Calu3 (cell line): ENCODE measurements at regions not wholly inside any gene's neighbourhood (a gene's known extent, or its start where the extent isn't known, plus 50 kb on each side); places are given as distances from the start of the nearest gene placed in this dataset.

Source experiments
- BruUV-seq: library from RNA; stranded (reverse); fragments of 400-500 nt; replicated peaks from 2 replicates; lab custom pipeline; 2021; lab: Mats Ljungman, UMichigan
- CTCF ChIA-PET: fragments of 300-600 bp; sonication (Branson Sonifier 250); formaldehyde crosslinking; loops from one replicate; lab custom pipeline; 2022; ENCODE audit warnings: antibody characterized with exemption; lab: Charles Lee
- DNase-seq: peaks from one replicate; pipeline ENCODE4 v3.0.0; 2022
- H3K27ac Mint-ChIP-seq: one replicate; pipeline ENCODE4 v1.8.0; 2022; ENCODE audit warnings: mixed read lengths; ENCODE audit not compliant: unreplicated experiment
- H3K27me3 Mint-ChIP-seq: one replicate; pipeline ENCODE4 v1.8.0; 2022; ENCODE audit warnings: mixed read lengths; ENCODE audit not compliant: unreplicated experiment
- H3K36me3 Mint-ChIP-seq: one replicate; pipeline ENCODE4 v1.8.0; 2022; ENCODE audit warnings: mild to moderate bottlenecking, moderate library complexity, mixed read lengths; ENCODE audit not compliant: insufficient read depth, unreplicated experiment
- H3K4me1 Mint-ChIP-seq: one replicate; pipeline ENCODE4 v1.8.0; 2022; ENCODE audit warnings: mild to moderate bottlenecking, low read depth, mixed read lengths; ENCODE audit not compliant: unreplicated experiment
- H3K4me3 Mint-ChIP-seq: one replicate; pipeline ENCODE4 v1.8.0; 2022; ENCODE audit warnings: mild to moderate bottlenecking, low read depth, moderate library complexity, mixed read lengths; ENCODE audit not compliant: unreplicated experiment
- H3K9me3 Mint-ChIP-seq: one replicate; pipeline ENCODE4 v1.8.0; 2022; ENCODE audit warnings: low read depth, mixed read lengths; ENCODE audit not compliant: unreplicated experiment
- intact Hi-C: fragments of 100-400 bp; cut with micrococcal nuclease; formaldehyde crosslinking; loops from one replicate; pipeline ENCODE4 v1.10.0; 2022; ENCODE audit not compliant: unreplicated experiment
- TF ChIP-seq, protein P1 (sequence below): fragments of 200-600 bp; IDR thresholded peaks from one replicate; pipeline ENCODE4 v1.8.0; 2022; ENCODE audit warnings: antibody characterized with exemption; ENCODE audit not compliant: unreplicated experiment

DNA sequence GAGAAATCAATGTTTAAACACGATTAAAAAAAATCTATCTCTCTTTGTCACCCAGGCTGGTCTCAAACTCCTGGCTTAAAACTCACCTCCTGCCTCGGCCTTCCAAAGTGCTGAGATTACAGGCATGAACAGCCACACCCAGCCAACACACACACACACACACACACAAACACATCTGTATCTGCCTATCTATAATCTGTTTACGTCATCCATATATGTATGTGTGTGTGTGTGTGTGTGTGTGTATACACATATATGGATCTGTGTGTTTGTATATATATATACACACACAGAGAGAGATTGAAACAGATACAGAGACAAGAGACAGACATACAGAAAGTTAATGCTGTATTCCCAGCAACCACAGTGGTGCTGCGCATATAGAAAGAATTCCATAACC is 497.1 kb downstream of the DSC3 start:
- Mint-ChIP-seq H3K4me1 (no peaks in the 10 kb centered on the region), H3K27me3 (no peaks in the 10 kb centered on the region), H3K4me3 (no peak overlapping the region), H3K27ac (no peak overlapping the region), H3K9me3 (no peaks in the 10 kb centered on the region), H3K36me3 (no peaks in the 10 kb centered on the region)
- DNase-seq, result no peak
- BruUV-seq, result no TSS peak
- CTCF ChIA-PET, result no interaction called here
- intact Hi-C loops, result no loop called here
- TF ChIP-seq, protein P1, sequence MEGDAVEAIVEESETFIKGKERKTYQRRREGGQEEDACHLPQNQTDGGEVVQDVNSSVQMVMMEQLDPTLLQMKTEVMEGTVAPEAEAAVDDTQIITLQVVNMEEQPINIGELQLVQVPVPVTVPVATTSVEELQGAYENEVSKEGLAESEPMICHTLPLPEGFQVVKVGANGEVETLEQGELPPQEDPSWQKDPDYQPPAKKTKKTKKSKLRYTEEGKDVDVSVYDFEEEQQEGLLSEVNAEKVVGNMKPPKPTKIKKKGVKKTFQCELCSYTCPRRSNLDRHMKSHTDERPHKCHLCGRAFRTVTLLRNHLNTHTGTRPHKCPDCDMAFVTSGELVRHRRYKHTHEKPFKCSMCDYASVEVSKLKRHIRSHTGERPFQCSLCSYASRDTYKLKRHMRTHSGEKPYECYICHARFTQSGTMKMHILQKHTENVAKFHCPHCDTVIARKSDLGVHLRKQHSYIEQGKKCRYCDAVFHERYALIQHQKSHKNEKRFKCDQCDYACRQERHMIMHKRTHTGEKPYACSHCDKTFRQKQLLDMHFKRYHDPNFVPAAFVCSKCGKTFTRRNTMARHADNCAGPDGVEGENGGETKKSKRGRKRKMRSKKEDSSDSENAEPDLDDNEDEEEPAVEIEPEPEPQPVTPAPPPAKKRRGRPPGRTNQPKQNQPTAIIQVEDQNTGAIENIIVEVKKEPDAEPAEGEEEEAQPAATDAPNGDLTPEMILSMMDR, result no peak

DNA sequence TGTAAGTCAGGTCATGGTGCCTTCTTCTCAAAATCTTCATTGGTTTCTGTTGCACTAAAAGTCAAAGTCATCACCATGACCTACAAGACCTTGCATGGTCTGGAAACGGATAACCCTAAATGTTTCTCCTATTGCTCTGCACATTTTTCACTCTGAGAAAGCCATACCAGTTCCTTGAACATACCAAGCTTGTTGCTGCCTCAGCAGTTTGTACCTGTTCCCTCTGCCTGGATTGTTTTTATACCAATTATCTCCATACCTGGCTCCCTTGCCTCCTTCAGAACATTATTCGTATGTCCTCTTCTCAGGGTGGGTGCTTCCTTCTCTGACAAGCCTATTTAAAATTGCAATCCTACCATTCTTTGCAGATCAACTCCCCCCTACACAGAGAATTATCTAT is 498.4 kb downstream of the DSC3 start:
- Mint-ChIP-seq H3K4me1 (no peaks in the 10 kb centered on the region), H3K4me3 (no peak overlapping the region), H3K36me3 (no peaks in the 10 kb centered on the region), H3K9me3 (no peaks in the 10 kb centered on the region), H3K27ac (no peak overlapping the region), H3K27me3 (no peaks in the 10 kb centered on the region)
- BruUV-seq, result no TSS peak
- intact Hi-C loops, result no loop called here
- CTCF ChIA-PET, result no interaction called here
- TF ChIP-seq, protein P1, result no peak
- DNase-seq, result no peak

DNA sequence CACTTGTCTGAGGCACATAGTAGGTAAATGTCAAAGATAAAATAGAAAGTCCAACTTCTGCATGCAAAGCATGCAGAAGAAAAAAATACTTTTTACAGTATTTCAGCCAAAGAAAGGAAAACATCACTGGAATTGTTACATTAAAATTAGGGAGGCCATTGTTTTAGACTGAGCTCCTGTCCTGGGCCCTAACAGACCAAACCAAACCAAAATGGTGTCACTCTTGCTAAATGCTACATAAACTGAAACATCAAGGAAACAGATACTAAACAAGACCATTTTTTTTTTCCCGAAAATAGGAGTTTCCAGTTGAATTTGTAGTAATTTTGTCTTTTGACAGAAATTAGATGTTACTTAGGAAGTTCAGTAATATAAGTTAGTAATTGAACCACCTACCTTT is 508.8 kb downstream of the DSC3 start:
- intact Hi-C loops, result no loop called here

DNA sequence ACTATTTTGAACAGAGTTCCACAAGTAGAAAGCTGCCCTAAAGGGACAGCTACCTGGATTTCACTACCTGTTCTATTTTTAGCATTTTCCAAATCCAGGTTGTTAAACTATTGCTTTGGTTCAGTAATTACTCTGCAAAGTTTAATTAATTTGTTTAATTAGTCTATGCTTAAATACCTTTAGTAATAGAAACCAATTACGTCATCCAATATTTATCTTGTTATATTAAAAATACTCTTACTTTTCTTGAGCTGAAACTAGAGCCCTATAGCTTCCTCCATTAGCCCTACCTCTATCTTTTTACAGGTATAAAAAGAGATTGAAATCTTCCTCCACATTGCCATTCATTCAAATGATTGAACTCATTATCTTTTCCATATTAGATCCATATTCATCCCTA is 514.6 kb downstream of the DSC3 start:
- TF ChIP-seq, protein P1, result no peak
- no peak overlapping the region for H3K4me3 Mint-ChIP-seq
- no peaks in the 10 kb centered on the region for H3K36me3 Mint-ChIP-seq
- H3K4me1 Mint-ChIP-seq, result no peaks in the 10 kb centered on the region
- H3K9me3 Mint-ChIP-seq, result no peaks in the 10 kb centered on the region
- intact Hi-C loops, result no loop called here
- no TSS peak for BruUV-seq
- DNase-seq, result no peak
- no peak overlapping the region for H3K27ac Mint-ChIP-seq
- CTCF ChIA-PET, result no interaction called here
- H3K27me3 Mint-ChIP-seq, result no peaks in the 10 kb centered on the region

More for the DNA sequence above, 508.8 kb downstream of the DSC3 start:
- Mint-ChIP-seq H3K36me3 (no peaks in the 10 kb centered on the region), H3K4me1 (no peaks in the 10 kb centered on the region), H3K9me3 (no peaks in the 10 kb centered on the region), H3K27me3 (peaks cover 13% of the 10 kb centered on the region), H3K4me3 (no peak overlapping the region), H3K27ac (no peak overlapping the region)
- no peak for DNase-seq
- CTCF ChIA-PET, result no interaction called here
- BruUV-seq, result no TSS peak
- TF ChIP-seq, protein P1, result no peak
